GM11168 (cell line): ENCODE measurements at regions not wholly inside any gene's neighbourhood (a gene's known extent, or its start where the extent isn't known, plus 50 kb on each side); places are given as distances from the start of the nearest gene placed in this dataset.

Source experiments
- in situ Hi-C: fragments of 300-500 bp; cut with MboI; formaldehyde crosslinking; loops from one replicate; pipeline ENCODE4 v1.12.0; 2022; ENCODE audit warnings: low sequenced_read_pairs; ENCODE audit not compliant: unreplicated experiment

GRCh38 chr15:96766366-96766765 is 435.9 kb downstream of the NR2F2 start:
- in situ Hi-C loops, result no loop called here

DNA sequence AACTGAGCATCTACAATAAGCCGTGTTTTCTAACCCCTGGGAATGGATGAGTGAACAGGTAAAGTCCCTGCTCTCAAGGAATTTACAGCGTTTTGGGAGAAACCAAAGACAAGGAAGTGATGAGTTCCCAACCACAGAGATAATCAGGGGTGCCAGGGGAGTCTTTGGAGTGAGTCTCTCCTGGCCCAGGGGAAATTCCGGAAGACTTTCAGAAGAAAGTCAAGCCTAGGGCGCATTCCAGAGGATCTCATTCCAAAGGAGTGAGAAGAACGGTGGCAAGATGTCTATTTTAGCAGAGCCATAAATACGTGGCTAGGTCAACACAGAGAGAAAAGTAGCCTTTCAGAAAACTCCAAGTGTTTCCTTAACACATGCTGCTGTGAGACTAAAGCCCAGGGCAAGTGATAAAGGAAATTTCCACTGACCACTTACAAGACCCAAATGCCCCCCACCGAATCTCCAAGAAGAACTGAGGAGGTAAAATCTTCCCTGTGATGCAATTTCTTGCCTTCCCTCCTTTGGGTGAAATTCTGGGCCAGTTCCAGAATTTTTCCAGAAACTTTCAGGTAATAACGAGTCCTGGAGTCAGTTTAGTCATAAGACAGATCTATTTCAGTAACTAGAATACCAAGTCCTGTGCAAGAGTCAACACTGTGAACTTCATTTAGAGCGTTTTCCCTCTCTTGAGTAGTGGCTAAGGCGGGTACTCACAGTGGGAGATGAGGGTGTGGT is 437.4 kb downstream of the NR2F2 start:
- in situ Hi-C loops, result no loop called here

DNA sequence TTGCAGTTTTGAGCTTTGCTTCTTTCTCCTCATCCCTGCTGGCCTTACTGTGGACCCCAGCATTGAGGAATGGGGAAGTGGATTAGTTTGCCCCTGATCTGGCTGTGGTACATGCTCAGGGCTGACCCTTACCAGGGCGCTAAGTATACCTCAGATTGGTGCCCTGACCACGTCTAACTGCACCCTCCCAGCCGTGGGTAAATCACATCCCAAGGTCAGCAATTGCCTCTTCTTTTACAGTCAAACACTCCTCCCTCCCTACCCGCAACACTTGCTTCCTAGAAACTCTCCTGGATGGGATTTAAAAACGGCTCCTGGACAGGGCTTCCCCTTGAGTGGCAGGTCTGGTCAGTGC is 437.9 kb downstream of the NR2F2 start:
- in situ Hi-C loops, result no loop called here

GRCh38 chr15:96771035-96771434 is 440.5 kb downstream of the NR2F2 start:
- in situ Hi-C loops, result no loop called here

GRCh38 chr15:96774216-96774615 is 443.7 kb downstream of the NR2F2 start:
- in situ Hi-C loops, result no loop called here

GRCh38 chr15:96783746-96784145 is 453.2 kb downstream of the NR2F2 start:
- in situ Hi-C loops, result no loop called here

GRCh38 chr15:96790004-96790403 is 459.5 kb downstream of the NR2F2 start:
- in situ Hi-C loops, result no loop called here

- in situ Hi-C loops, result no loop called here
These were observed 461.7 kb downstream of the NR2F2 start for GRCh38 chr15:96792216-96792615.

GRCh38 chr15:96796841-96797240 is 466.3 kb downstream of the NR2F2 start:
- in situ Hi-C loops, result no loop called here

- in situ Hi-C loops, result no loop called here
These were observed 471.2 kb downstream of the NR2F2 start for GRCh38 chr15:96801576-96802150.

DNA sequence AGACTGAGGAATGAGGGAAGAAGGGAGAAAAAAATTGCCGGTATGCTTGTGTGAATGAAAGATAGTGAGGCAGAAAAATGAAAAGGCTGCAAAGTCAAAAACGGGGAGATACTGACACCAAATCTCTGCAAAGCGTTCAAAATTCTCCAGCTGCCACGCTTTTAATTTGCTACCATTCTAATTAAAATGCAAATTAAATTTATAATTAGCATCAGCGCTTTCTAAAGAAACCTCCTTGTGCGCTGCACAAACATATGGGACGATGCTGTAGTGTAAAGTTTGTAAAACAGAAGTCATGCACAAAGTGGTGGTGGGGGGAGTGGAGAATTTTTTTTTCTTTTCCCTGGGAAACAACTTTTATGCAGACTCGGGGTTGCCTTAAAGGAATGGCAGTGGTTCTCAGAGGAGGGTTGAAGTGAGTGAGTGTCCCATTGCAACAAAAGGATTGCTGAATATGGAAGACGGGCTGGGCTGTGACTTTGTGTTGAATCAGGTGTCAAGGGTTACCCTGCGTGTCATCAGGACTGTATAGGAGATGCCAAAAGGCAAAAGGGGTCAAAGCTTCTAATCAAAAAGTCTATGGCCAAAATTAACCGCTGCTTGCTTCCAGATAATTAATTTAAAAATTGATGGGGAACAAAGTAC is 472.2 kb downstream of the NR2F2 start:
- in situ Hi-C loops, result no loop called here

- in situ Hi-C loops, result no loop called here
These were observed 474.3 kb downstream of the NR2F2 start for GRCh38 chr15:96804754-96805153.

DNA sequence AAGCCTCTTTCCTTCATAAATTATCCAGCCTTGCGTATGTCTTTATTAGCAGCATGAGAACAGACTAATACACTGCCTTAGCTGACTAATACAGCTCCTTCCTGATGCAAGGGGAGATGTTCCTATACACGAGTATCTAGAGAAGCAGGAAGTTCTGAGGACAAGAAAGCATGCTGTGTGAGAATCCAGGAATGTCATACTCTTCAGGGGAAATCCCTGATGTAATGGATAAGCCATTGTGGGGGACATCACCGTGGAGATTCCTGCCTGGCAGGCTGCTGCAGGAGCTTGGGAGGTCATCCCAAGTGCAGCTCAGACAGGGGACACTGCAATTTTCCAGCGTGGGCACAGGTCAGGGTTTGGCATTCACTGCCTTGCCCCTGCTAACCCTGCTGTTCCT is 476.9 kb downstream of the NR2F2 start:
- in situ Hi-C loops, result no loop called here

DNA sequence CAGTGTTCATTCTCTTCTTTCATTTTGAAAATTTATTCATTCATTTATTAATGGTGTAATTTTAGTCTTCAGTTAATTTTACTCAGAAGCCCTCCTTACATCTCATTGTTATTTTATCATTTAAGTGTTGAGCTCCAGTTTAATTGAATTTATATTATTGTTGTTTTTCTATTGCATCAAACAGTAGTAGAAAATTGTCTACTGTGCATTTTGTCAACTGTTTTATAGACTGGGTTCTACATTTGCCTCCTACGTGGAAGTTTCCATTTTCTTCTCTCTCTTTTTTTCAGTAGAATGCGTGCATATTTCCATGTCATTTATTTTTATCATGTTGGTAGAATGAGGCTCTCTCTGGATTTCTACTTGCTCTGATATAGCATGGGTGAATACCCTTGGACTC is 487.4 kb downstream of the NR2F2 start:
- in situ Hi-C loops, result no loop called here

DNA sequence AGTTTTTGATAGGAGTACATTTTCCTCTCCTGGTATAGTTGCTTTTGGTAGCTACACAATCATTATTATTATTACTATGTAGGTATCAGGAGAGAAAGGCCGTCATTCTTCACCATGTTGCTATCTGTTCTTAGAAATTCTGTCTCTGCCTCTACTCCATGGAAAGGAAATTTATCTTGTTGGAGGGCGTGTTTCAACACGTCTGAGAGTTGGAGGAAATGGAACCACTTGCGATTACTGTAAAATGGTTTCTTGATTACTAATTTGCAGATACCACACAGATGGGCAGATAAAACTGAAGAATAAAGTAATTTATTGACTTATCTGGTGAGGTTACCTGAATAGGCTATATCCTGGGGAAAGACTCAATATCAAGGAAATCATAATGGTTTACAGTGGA is 488.4 kb downstream of the NR2F2 start:
- in situ Hi-C loops, result no loop called here

DNA sequence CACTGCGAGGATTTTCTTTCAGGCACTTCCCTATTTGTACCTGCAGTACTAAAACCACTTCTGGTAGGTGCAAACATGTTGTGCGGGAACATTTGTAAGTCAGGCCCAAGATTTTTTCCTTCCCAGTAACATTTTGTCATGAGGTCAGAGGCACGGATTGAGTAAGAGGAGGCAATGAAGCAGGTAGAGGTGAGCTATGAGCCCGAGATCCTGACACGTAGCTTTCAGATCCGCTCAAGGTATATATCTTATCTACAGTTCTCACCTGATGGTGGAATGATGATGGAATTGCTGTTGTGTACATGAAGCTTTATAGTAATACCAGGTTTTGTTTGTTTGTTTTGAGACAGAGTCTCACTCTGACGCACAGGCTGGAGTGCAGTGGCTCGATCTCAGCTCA is 497.5 kb downstream of the NR2F2 start:
- in situ Hi-C loops, result no loop called here

DNA sequence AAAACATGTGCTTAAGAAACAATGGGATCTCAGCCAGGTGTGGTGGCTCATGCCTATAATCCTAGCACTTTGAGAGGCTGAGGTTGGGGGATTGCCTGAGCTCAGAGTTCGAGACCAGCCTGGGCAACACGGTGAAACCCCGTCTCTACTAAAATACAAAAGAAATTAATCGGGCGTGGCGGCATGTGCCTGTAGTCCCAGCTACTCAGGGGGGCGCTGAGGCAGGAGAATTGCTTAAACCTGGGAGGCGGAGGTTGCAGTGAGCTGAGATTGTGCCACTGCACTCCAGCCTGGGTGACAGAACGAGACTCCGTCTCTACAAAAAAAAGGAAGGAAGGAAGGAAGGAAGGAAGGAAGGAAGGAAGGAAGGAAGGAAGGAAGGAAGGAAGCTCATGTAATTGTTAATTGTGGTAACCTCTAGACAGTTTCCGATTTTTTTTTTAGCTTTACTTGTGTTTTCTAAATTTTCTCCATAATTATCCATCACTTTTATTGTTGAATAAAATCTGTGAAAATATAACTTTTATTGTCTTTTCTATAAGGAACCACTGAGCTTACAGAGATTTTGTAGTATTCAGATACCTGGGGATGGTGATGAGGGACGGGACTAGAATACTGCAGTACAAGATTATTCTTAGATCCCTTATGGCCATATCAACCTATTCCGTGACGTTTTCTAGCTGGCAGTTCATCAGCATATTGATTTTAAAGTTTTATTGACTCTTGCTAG is 506.9 kb downstream of the NR2F2 start:
- in situ Hi-C loops, result no loop called here

- in situ Hi-C loops, result no loop called here
These were observed 507.6 kb downstream of the NR2F2 start for GRCh38 chr15:96838081-96838480.

- in situ Hi-C loops, result no loop called here
These were observed 518.9 kb downstream of the NR2F2 start for GRCh38 chr15:96849271-96849900.

DNA sequence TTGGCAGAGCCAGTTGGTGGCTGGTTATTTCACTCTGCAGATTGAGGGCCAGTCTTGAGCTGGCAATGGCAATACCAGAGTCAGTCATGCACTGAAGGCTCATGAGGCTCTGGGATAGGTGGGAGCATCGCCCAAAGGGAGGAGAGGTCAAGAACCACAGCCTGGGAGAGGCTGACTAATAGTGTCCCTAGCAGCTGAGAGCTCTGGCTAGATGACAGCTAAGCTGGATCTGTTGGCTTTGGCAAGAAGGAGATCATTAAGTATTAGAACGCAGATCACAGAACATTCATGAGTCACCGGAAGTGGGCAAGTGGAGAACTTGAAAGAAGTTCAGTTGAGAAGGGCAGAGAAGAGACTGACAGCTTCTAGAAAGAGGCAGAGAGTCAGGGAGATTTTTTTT is 521.1 kb downstream of the NR2F2 start:
- in situ Hi-C loops, result no loop called here

GRCh38 chr15:96858694-96859093 is 528.2 kb downstream of the NR2F2 start:
- in situ Hi-C loops, result no loop called here
